GM18868 (cell line): ENCODE measurements at regions not wholly inside any gene's neighbourhood (a gene's known extent, or its start where the extent isn't known, plus 50 kb on each side); places are given as distances from the start of the nearest gene placed in this dataset.
"Not testable (repeated sequence)": the region's sequence is repeated elsewhere in the genome, so short reads cannot be mapped to it uniquely, and the experiment has no call there.

Experiments
- ATAC-seq: cut with Tn5 transposase; IDR thresholded peaks from one replicate; pipeline ENCODE4 v1.9.1; 2021; ENCODE audit warnings: mild to moderate bottlenecking, moderate library complexity; ENCODE audit not compliant: unreplicated experiment

DNA sequence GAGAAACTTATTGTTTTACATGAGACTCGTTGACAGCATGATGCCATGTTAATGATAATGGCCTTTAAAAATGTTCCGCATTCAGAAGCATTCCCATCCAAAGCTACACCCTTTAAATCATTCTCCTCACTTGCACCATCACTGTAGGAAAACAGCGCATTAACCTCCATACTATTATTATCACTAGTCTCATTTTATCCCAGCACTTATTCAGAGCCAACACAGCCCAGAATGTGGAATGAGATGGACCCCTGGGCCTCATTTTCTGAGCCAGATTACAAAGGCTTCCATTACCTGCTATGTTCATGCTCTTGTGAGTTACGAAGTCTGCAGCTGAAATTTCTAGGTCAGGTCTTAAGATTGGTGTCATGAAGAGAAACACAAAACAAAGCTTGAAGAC lies 159.4 kb downstream of the HS3ST3A1 start:
- no peak for ATAC-seq

DNA sequence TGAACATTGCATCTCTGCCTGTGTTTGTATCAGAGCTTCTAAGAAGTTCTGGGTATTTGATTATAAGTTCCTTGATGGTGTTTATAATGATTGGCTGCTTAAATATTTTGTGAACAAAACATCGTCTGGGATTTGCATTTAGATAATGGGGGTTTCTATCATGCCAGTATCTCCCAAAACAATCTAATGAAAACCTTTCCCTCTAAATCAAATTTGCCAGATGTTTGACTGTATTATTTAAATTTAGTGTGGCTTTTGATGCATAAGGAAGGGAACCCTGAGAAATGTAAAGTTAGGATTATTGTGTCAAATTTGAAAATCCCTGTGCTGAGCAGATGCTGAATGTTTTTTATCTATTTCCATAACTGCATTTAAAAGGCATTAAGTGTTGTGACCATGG lies 159.9 kb downstream of the HS3ST3A1 start:
- no peak for ATAC-seq

DNA sequence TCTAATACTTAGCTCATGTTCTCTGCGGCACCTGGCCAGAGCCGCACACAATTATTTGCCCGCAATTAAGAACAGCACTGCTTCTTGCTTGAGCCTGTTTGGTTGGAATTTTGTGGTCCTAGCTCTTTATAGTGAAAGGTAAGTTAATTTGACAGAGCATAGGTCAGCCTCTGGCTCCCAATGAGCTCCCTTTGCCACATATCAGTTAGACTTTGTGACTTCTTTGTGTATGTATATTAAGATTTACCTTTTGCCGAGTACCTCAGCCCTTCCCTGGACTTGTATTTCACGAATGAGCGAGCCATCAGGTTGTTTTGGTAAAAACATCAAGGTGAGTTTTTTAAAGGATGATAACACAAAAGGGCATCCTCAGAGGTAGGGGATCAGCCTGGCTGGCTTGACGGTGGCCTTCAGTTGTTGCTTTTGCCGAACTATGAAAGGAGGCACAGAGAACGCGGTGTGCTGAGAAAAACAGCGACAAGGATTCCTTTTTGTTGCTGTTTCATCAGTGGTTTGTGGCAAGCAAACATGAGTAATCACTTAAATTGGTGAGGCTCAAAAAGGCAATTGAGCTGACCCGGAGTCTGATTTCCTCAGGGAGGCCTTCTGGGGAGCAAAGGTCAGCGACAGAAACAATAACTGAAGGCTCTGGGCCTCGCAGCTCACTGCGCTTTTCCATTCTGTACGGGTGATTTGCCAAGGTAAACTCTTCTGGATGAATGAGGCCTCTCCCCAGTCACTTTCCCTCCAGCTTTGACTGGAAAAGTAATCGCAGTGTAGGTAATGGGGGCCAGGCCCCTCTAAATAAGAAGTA lies 163.6 kb downstream of the HS3ST3A1 start:
- ATAC-seq, result no peak

- ATAC-seq, result no peak
Measured at GRCh38 chr17:13435230-13435629, 166.5 kb downstream of the HS3ST3A1 start.

DNA sequence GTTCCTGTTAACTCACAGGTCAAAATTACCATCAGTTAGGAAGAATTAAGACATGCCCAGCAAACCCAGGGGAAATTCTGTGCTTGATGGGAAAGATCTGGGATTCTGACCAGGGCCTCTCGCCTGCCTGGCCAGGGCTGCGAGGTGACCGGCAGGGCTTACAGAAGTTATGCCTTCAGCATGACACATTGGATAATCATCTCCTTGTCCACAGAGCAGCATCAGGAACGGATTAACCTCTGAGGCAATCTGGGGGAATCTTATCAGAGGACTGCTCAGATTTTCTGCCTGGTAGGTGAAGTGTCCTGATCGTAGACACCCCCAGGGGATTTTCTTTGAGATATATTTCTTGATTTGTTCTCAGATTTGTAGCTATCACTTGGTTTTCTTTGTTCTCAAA lies 172.5 kb downstream of the HS3ST3A1 start:
- no peak for ATAC-seq

DNA sequence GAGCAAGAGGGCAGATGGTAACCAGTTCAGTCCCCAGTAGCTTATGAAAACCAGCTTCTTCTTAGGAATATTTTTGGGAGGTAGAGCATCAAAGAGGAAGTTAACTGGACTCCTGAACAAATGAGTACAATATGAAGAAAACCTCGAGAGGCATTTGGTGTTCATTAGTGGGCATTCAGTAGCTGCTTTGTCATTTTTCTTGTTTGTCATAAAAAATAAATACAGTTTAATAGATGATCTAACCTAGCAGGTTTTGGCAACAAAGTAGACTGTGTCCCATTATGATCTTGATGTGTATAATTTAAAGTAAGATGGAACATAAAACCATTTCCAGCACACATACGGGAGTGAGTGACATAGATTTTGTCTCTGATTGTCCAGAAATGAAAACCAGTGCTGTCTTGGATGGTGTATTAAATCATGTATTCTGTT lies 173.1 kb downstream of the HS3ST3A1 start:
- no peak for ATAC-seq

- no peak for ATAC-seq
Measured at GRCh38 chr17:13426991-13427390, 174.7 kb downstream of the HS3ST3A1 start.

DNA sequence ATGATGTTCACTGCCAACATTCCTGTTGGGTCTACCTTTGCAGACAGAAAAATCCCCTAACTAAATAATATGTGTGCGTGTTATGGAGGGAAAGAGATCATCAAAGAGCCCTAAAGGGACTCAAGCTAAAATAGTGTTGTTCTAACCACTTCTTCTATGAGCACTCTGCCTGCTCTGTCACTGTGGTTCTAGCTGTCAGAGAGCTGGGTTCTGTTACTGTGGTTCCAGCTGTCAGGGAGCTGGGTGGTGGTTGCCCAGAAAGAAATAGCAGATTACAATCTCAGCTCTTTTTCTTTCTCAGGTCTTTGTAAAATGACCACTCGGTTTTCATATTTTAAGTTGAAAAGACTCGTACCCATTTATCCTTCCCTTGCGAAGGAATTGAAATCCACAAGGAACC lies 176.3 kb downstream of the HS3ST3A1 start:
- ATAC-seq, result no peak

DNA sequence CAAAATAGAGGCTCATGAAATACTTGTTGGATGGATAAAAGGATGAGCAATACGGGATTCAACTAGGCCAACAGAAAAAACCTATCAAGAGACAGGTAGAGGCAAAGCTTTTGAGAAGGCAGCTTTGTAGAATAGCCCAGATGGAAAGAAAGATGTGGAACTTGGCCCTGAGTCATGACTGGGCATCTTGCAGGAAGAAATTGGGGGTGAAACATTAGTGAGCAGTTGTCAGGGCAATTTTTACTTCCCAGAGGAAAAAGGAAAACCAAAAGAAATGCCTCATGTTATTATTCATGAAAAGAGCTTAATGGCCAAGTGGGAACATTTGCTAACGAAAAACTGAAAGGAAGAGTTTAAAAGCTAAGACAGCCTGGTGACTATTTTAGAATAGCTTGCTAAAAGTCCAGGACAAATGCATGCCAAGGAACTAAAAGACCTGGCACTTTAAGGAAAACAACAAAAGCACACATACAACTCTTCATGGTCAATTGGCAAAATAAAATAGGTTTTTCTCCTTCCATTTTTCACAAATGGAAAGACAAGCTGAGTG lies 180.1 kb downstream of the HS3ST3A1 start:
- no peak for ATAC-seq

DNA sequence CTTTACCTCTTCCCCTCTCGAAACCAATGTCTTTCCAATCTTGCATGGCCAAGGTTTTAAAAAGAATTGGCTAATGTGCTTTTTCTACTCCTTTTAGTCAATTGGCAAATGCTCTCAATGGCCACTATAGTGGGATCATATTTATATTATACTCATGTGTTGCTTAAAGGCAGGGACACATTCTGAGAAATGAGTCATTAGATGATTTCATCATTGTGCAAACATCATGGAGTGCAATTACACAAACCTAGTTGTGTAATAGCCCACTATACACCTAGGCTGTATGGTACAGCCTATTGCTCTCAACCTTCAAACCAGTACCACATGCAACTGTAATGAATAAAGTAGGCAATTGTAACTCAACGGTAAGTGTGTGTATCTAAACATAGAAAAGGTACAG lies 180.9 kb downstream of the HS3ST3A1 start:
- ATAC-seq, result no peak

DNA sequence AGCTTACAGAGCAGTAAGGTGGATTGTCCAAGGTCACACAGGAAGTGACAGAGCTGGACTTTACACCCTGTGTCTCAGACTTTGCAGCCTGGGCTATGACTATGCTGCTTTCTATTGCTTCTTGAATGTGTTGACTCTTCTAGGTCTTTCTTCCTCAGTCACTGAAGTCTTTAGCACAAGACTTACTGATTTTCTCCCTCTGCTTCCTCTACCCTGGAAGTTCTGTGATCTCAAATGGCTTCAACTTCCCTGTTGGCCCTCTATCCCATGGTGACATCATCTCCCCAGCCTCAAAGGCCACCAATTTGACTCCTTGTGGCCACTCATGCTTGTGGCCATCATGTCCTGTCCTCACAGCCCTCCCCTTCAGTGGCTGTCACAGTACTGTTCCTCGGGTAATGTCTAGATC lies 181.3 kb downstream of the HS3ST3A1 start:
- no peak for ATAC-seq

- no peak for ATAC-seq
Measured at GRCh38 chr17:13419676-13420075, 182.1 kb downstream of the HS3ST3A1 start.

DNA sequence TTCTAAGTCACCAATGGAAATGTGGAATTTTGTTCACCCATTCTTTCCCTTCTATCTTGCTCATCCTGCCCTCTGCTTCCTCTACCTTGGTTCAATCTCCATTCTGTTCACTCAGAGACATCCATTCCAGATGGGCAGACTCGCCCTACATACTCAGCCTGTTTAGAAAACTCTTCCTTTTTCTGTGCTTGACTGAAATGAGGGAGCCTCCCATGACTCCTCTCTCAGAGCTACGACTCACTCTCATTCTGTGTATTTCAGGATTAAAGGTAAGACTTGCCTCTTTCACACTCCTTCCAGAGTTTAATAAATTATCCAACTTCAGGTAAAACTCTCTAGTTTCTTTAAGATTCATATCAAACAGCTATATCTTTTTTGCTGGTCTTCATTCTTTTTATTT lies 182.8 kb downstream of the HS3ST3A1 start:
- ATAC-seq, result no peak

- ATAC-seq, result no peak
Measured at GRCh38 chr17:13417381-13417950, 184.3 kb downstream of the HS3ST3A1 start.

DNA sequence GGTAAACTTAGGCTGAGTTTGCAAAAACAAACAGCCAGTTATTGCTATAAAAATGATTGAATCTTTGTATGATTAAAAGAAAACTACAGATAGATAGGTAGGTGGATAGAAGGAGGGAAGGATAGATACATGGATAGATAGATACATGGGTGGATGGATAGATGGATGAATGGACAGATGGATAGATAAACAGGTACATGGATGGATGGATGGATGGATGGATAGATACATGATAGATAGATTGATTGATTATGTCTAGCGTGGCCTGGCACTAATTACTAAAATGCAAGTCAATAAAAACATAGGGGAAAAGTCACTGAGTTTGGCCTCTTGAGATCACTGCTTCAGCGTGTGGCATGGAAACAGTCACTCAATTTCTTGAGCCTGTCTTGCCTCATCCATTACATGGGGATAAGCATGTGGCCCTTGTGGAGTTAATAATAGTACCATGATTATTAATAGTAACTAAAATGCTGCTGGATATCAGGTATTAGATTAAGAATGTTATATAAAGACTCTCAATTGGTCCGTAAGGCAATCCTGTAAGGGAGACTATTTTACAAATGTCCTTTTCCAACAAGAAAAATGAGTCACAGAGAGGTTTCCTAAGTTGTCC lies 184.9 kb downstream of the HS3ST3A1 start:
- ATAC-seq, result no peak

- ATAC-seq, result no peak
Measured at GRCh38 chr17:13415871-13416416, 185.8 kb downstream of the HS3ST3A1 start.

DNA sequence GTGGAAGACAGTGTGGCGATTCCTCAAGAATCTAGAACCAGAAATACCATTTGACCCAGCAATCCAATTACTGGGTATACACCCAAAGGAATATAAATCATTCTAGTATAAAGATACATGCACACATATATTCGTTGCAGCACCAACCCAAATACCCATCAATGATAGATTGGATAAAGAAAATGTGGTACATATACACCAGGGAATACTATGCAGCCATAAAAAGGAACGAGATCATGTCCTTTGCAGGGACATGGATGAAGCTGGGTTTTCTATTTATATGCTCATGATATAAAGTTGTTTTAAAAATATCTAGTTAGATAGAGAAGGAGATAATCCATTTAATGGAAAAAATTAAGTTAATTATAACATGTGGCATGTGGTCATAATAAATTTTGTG lies 186.5 kb downstream of the HS3ST3A1 start:
- not testable (repeated sequence) for ATAC-seq

GRCh38 chr17:13413001-13413400 lies 188.7 kb downstream of the HS3ST3A1 start:
- ATAC-seq, result no peak

DNA sequence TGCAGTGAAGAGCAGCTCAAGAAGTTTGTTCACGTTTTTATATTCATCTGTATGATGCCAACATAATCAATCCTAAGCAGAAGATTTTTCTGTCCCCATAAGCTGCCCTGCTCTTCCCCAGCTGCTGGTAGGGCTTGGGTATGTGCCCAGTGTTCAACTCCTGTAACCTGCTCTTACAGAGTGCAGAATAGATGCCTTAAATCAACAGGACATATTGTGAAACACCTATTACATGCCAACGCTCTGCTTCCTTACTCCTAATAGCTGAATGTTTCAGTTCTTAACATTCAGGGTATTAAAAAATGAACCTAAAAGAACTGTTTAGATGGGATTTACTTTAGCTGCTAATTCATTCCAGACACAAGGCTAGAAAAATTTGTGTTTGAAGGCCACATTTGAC lies 190.9 kb downstream of the HS3ST3A1 start:
- no peak for ATAC-seq

- no peak for ATAC-seq
Measured at GRCh38 chr17:13410214-13410613, 191.5 kb downstream of the HS3ST3A1 start.

DNA sequence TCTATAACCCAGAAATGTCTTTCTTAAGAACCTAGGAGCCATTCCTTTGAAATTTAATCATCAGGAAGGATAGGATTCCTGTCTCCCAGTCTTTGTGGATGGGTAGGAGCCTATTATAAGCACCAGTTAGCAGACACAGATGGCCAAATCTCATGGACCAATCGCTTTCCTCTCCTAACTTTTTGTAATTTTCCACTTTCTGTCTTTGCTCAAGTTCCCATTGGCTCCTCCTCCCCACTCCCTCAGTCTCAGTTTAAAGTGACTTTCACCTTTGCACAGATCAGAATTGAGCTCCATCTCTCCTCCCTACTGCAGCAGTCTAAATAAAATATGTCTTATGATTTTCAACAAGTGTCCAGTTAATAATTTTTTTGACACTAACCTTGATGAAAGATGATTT lies 192.3 kb downstream of the HS3ST3A1 start:
- ATAC-seq, result no peak

- ATAC-seq, result no peak
Measured at GRCh38 chr17:13407381-13407780, 194.3 kb downstream of the HS3ST3A1 start.
